ENCODE measurements at regions not wholly inside any gene's neighbourhood (a gene's known extent, or its start where the extent isn't known, plus 50 kb on each side); places are given as distances from the start of the nearest gene placed in this dataset.
"Not testable (repeated sequence)": the region's sequence is repeated elsewhere in the genome, so short reads cannot be mapped to it uniquely, and the experiment has no call there.

DNA sequence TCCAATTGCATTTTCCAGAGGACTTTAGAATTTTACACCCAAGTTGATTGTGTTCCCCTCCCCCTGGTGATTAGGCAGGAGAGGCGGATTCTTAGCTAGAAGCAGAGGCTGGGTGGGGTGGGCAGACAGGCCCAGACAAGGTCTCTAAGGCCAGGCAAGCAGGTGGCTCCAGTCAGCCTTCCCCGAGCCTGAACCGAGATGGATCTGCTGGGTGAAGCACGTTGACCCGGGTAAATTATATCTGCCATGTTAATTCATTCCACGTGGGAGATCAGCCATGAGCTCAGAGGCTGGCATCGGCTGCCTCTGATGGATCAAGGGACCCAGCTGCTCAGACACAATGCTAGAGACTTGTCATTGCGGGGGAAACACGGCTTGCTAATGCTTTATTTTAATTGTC is 159.5 kb upstream of the MAFB start:
- DNase-seq (ENCODE audit: low spot score) (no peak), FAIRE-seq (no peak)

DNA sequence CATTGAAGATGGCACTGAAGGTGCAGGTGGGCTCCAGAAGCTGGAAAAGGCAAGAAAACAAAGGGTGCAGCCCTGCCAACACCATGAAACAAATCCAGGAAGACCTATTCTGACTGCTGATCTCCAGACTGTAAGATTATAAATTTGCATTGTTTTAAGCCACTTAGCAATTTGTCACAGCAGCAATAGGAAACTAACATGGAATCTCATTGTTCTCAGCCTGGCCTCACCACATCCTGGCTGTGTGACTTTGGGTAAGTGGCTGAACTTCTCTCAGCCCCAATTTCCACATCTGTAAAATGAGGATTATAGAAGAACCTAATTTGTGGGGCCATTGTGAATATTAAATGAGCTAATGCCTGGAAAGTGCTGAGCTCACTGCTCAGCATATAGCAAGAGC is 160.4 kb upstream of the MAFB start:
- no peak for FAIRE-seq

DNA sequence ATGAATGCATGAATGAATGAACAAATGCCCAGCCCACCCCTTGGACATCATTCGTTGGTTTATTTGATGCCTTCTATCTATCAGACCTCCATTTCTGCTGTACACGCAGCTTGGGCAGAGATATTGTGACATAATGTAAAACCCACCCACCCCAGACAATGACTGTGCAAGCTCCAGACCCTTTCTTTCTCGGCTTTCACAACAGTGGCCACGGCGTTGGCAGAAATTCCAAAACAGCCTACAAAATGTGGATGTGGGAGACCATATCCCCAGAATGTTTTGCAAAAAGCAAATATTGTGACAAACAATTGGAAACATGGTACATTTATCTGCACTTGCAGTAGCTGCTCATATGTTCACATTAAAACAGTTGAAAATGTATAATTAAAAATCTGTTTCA is 162.0 kb upstream of the MAFB start:
- no peak for DNase-seq (ENCODE audit: low spot score)
- no peak for FAIRE-seq

More for the DNA sequence above, 160.4 kb upstream of the MAFB start:
- no peak for DNase-seq (ENCODE audit: low spot score)

DNA sequence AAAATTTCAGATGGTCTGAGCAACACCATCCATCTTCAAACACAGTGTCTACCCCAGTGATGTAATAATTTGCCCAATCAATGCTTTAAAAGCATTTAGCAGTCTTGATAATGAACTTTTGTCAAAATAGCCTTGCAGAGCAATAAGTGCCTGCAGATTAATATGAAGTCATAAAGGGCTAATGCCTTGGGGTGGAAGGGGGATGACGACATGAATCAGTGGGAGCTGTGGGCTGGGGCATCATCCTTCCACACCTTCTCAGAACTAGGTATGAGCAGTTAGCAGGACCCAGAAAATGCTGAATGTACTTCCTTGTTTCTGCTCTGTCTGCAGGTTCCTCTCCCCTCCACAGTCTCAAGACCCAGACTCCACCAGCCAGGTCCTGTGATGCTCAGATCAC is 166.2 kb upstream of the MAFB start:
- DNase-seq (ENCODE audit: low spot score): no peak
- no peak for FAIRE-seq

DNA sequence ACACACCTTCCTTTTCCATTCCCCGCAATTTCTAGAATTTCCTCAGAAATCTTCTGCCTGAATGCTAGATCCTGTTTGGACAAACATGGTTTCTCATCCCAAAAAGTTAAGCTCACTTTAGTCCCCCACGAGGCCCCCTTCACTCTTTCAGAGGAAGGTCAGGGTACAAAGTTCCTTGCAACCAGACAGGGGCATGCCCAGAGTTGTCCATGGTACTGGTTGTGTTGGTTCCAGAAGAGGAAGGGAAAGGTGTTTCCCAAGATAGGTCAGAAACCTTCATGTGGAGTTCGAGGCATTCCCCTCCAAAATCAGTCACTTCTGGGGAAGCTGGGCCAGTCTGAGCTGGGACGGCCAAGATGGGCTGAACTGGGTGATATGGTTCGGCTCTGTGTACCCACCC is 167.6 kb upstream of the MAFB start:
- DNase-seq (ENCODE audit: low spot score) (no peak), FAIRE-seq (no peak)

DNA sequence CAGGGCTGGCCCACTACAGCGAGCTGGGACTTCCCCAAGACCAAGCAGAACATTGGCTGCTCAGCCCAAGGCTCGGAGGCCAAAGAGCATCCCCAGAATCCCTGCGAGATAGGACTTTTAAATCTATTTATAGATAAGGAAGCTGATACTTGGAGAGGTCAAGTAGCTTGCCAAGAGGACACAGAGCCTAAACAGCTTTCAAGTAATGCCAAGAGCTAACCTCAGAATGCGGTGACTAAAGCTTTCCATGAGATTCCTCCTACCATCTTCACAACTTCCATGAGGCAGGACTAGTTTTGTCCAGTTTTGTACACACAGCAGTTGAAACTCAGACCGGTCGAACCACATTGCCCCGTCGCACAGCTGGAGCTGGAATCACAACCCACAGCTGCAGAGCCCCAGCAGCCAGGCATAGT is 168.1 kb upstream of the TOP1 start:
- no peak for FAIRE-seq
- DNase-seq (ENCODE audit: low spot score): peak; percentile 31

DNA sequence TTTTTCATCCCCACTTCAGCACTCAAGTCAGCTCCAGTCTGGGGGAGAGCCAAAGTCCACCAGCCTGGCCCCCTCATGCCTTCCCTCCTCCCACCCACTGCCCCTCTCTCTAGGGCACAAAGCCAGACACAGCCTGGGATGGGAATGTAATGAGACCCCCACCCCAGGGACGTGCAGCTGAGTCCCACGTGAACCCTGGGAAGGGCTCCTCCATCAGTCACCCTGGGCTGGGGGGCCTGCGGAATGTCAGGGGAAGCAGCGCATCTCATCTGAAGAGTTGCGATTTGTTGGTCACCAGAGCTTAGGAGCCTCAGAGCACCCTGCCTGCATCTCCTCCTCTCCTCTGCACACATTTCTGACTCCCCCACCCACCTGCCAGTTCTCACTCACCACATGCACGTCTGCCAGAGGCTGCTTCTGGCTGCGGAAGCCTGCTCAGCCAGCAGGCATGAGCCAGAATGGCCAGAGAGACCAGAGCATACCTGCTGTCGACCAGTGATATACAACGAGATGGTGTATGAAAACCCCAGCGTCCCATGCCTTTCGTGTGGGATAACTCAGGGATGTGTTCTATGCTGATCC is 167.1 kb upstream of the TOP1 start:
- FAIRE-seq (no peak), DNase-seq (ENCODE audit: low spot score) (no peak)

DNA sequence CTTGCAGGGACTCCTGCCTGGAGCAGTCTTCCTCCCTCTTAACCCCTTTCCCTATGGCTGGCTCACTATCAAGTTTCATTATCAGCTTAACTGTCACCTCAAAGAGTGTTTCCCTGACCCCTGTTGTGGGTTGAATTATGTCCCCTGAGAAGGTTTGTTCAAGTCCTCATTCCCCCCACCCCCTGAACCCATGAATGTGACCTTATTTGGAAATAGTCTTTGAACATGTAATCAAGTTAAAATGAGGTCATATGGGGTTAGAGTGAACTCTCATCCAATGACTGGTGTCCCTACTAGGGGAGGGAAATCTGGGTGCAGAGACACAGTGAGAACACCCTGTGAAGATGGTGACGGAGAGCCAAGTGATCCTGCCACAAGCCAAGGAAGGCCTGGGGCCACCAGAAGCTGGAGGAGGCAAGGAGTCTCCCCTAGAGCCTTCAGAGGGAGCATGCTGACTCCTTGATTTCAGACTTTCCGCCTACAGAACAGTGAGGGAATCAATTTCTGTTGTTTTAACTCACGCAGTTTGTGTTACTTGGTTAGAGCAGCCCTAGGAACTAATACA is 165.2 kb upstream of the TOP1 start:
- FAIRE-seq (no peak), DNase-seq (ENCODE audit: low spot score) (no peak)

DNA sequence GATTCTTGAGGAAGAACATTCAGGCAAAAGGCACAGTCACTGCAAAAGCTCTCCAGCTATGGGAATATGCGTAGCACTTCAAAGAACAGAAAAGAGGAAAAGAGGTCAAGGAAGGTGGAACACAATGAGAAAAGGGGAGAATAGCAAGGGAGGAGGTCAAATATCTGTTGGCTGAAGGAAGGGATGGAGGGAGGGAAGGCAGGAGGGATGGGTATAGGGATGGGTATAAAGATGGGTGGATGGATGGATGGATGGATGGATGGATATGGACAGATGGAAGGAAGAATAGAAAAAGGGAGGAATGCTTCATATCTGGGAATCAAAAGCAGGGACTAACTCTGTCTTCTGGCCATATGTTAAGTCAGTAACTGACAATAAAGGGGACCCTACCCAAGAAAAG is 164.2 kb upstream of the TOP1 start:
- no peak for FAIRE-seq
- no peak for DNase-seq (ENCODE audit: low spot score)

DNA sequence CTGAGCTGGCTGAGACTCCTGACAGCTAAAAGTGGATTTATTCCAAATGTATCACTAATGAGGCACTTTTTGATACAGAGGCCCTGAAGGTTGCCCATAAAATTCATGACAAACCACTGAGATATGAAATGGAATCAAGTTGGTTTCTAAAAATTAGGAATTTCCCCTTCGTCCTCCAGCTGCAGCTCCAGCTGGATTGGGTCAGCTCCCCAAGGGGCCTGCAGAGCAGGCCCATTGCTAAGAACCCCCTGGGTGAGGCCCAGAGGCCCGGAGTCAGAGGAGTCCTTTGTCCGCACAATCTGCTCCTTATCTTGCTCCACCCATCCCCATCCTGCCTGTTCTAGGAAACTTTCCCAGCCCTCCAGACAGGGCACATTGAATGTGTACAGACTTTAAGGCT is 163.5 kb upstream of the TOP1 start:
- no peak for FAIRE-seq
- no peak for DNase-seq (ENCODE audit: low spot score)

DNA sequence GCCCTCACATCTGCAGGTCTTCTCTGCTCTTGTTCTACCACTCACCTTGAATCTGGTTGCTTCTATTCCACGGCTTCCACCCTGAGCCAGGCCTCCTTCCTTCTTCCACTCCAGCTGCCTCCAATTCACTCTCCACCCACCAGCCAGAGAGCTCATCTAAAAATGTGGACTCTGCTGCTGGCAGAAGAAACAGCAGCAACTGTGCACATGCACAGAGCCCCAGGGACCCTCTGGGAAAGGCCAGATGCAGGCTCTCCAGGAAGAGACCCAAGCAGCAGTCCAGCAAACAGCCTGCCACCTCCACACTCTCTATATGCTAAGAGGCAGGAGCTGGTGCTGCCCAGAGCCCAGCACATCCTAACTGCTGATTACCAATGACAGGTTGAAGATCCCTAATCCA is 162.6 kb upstream of the TOP1 start:
- FAIRE-seq (no peak), DNase-seq (ENCODE audit: low spot score) (no peak)

DNA sequence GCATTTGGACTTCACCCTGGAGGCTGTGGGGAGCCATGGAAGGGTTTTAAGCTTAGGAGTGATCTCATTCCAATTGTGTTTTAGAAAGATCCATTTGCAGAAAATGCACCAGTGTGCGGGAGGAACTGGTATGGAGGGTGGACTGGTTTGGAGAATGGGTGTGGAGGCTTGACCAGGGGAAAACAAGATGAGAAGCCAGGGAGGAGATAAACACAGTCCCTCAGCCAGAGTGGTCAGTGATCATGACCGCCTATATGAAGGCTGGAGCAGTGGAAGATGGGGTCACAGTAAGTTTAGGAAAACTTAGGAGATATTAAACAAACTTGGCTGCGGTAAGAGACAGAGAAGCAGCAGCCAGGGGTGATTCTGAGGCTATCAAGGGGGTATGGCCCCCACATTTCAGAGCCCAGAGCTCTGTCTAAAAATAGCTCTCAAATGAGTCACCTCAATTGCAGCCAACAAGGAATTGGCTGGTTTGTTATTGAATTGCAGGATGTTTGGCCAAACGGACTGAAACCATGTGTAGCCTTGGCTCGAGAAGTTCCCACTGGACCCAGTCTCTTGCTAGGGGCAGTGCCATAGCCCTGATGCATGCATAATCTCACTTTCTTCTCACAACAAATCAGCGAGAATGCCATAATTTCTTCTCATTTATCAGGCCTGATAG is 159.9 kb upstream of the TOP1 start:
- FAIRE-seq (no peak), DNase-seq (ENCODE audit: low spot score) (no peak)

DNA sequence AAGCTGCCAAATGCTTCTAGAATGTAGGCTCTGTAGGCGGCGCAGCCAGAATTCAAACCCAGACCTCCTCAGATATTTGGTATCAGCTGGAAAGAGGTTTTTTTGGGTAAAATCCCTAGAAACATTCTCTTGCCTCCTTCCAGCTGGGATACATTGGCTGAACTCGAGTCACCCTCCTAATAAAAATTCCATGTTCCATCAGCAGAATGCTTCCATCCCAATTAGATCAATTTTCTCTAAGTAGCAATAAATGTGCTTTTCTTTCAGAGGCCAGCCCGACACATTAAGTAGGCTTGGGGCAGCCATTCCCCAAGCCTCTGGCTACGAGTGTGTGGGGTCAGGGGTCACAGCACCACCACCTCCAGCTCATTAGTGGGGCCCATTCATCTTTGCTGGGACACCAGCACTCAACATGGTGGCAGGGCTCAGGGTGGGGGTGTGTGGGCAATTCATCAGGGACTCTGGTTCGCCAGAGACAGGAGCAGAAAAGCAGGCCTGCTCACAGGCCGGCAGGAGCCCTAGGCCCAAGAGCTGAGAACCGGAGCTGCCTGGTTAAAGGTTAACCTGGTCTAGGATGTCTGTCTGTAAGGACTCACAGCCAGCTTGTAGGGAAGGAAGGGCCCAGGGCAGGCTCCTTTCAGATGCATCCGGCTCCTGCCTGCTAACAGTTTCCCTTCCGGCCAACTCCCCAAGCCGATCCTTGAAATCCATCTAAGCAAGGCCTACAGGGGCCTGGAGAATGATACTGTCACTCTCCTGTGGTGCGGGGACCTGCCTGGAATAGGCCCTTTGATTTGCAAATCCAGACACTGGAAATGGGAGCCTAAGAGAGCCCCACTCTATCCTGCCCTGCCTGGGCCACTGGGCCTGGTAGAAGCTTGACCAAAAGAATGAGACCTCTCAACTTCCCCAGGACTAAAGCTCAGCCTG is 159.1 kb upstream of the TOP1 start:
- FAIRE-seq (no peak), DNase-seq (ENCODE audit: low spot score) (no peak)

DNA sequence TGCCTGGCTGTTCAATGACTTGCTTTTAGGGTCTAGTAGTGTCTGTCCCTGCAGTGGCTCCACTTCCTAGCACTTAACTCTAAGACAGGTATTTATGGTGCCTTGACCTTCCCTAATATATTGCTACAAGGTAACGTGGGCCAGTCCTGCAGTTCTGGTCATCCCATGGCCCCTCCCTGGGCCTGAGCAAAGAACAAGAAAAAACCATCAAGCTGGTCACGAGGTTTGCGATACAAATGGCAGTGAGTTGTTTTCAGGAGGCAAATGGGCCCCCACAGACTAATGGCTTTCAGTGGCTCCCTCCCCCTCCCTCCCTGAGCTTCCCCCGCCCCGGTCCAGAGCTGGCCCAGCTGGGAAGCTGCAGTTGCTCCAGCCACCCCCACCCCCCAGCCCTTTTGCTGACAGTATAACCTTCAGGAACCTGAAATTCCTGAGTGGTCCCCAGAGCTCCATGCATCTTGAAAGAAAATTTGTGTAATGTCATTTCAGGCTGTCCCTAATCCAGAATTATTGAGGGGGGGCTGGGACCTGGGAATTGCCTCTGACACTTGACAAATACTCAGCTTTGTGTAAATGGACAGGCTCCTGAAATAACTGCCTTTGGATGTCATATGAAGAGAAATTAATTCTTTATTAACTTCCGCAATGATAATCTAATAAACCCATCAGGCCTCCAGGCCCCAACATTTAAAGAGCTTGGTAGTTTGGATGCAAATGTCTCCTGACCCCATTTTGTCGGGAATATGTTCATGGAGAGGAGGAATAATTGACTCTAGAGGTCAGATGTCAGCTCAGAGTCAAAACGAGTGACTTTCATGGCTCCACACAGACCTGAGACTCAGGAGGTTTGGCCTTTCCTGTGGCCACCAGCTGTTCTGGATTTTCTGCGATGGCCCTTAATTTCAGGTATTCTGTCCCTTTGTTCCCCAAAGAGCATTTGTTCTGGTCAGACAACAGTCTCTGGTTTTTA is 153.2 kb upstream of the TOP1 start:
- DNase-seq (ENCODE audit: low spot score) (no peak), FAIRE-seq (no peak)

DNA sequence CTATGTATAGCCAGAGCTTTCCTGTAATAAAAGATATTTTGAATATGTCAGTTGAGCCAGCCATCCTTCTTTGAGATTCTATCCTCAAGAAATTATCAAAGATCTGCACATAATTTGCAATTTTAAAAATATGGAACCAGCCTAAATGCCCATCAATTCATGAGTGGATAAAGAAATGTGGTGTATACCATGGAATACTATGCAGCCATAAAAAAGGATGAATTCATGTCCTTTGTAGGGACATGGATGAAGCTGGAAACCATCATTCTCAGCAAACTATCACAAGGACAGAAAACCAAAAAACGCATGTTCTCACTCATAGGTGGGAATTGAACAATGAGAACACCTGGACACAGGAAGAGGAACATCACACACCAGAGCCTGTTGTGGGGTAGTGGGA is 150.5 kb upstream of the TOP1 start:
- not testable (repeated sequence) for DNase-seq (ENCODE audit: low spot score); FAIRE-seq

DNA sequence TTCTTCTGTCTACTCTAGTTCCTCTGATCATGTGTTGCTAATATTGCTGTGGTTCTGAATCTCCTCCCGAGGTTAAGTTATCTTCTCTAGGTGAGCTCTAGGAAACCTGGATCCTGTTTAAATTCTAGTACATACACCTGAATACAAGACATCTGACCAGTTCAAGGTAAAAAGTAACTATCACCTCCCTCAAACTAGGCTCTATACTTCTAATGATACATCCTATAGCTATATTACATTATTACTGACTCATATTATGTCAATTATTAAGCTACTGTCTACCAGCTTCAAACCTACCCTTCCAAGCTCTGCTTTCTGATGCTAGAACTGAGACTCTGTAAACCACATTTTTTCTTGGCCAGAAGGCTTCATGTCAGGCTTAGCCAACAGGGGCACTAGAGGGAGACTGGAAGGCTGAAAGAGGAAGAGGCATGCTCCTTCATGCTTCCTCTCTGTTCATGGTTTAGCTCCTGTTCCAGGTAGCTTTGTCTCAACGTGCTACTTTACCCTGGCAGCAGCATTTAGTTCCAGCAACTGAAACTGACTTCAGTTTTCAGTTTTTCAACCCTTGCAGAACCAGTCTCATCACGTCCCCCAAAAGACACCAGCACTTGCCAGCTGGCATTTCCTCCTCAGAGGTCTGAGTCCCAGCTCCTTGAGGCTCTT is 148.4 kb upstream of the TOP1 start:
- FAIRE-seq (no peak), DNase-seq (ENCODE audit: low spot score) (no peak)

DNA sequence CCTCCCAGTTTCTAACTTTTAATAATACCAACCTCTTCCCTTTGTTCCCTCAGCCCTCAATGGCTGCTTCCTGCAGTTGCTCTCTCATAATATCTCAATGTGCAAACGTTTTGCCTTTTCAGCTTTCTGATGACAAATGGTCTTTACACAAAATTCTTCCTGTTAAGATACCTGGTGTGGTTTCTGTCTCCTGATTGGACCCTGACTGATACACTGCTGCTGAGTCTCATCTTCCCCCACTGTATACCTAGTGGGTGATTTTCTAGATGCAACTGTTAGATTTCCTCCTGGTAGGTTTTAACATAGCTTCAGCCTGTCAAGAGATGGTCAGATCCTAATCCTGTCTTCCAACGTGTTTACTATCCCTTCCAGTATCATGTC is 147.9 kb upstream of the TOP1 start:
- FAIRE-seq: no peak

DNA sequence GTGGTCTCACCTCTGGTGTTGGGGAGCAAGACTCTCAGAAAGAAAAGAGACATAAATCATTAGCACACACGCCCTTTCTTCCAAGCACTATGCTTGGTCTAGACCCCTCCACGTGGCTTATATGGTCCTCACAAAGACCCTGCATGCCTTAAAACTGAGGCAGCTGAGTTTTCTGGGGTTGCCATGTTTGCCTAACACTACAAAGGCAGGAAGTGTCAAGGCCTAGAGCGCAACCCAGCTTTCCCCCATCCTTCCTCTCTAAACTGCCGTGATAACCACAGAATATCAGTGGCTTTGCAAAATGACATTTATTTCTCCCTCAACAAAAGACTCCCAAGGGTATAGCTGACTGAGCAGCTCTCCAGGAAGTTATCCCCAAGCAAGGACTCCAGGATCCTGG is 146.5 kb upstream of the TOP1 start:
- FAIRE-seq (no peak), DNase-seq (ENCODE audit: low spot score) (no peak)

More for the DNA sequence above, 147.9 kb upstream of the TOP1 start:
- DNase-seq (ENCODE audit: low spot score): no peak

DNA sequence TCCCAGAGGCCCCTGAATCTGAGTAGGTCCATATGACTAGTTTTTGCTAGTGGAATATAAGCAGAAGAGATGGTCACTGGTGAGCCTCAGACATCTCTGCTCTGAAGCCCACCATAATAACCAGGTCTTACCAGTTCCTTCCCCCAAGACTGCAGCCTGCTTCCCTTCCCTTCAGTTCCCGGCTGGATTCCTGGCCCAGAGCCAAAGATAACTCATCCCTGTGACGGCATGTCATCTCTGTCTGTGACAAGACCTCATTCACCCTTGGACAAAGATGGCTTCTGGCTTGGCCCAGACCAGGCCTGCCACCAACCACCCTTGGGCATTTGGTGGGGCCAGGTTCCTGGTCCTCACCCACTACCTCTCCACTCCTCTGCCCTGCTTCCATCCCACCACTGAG is 145.5 kb upstream of the TOP1 start:
- FAIRE-seq: no peak
- no peak for DNase-seq (ENCODE audit: low spot score)

DNA sequence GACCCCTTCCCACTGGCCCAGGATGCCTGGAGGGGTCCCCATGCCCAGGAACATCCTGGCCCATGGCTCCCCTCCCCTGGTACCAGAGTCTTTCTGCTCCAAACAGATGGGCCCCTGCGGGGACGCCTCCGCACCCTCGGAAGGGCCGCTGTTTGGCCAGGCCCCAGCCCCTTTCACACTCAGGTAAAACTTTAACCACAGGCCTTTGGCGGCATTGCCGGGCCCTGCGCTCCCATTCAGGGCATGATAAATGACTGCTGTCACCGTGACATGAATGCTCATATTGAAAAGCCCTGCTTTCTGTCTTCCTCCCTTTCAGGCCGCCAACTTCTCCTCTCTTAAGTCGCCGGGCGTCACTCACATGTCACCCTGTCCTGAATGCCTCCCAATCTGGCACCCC is 141.5 kb upstream of the TOP1 start:
- DNase-seq (ENCODE audit: low spot score): no peak
- no peak for FAIRE-seq
